OCI-LY7 (cell line): ENCODE measurements at regions not wholly inside any gene's neighbourhood (a gene's known extent, or its start where the extent isn't known, plus 50 kb on each side); places are given as distances from the start of the nearest gene placed in this dataset.

Experiments used
- BruUV-seq: library from RNA; stranded (reverse); fragments of 400-500 nt; replicated peaks from 2 replicates; lab custom pipeline; 2021; lab: Mats Ljungman, UMichigan
- CTCF ChIA-PET: fragments of 300-600 bp; sonication (Branson Sonifier 250); formaldehyde crosslinking; loops from one replicate; lab custom pipeline; 2022; ENCODE audit warnings: antibody characterized with exemption; ENCODE audit not compliant: unreplicated experiment; lab: Charles Lee
- POLR2A ChIA-PET: fragments of 300-600 bp; sonication (Branson Sonifier 250); formaldehyde crosslinking; loops from one replicate; lab custom pipeline; 2022; ENCODE audit warnings: antibody characterized with exemption; lab: Charles Lee
- DNase-seq: peaks from one replicate; pipeline ENCODE4 v3.0.0-alpha.2; 2015; ENCODE audit warnings: low spot score
- H2AFZ ChIP-seq: fragments of 200-600 bp; sonication (generic), shearing (Covaris generic); 2 replicates; pipeline ENCODE4 v1.6.1; 2014; ENCODE audit warnings: mild to moderate bottlenecking, antibody characterized with exemption, low read length, moderate library complexity
- H3K27ac ChIP-seq: fragments of 200-600 bp; sonication (generic); 2 replicates; pipeline ENCODE4 v1.5.1; 2014; ENCODE audit warnings: mixed run types, low read depth, mild to moderate bottlenecking, moderate library complexity, low read length, inconsistent platforms; ENCODE audit not compliant: poor library complexity, severe bottlenecking
- H3K36me3 ChIP-seq: fragments of 200-600 bp; sonication (generic); 2 replicates; pipeline ENCODE4 v1.6.1; 2014; ENCODE audit warnings: mild to moderate bottlenecking, antibody characterized with exemption, low read length, moderate library complexity, mixed read lengths; ENCODE audit not compliant: insufficient read depth
- H3K4me1 ChIP-seq: fragments of 200-600 bp; sonication (generic); 2 replicates; pipeline ENCODE4 v1.5.1; 2014; ENCODE audit warnings: mild to moderate bottlenecking, low read length; ENCODE audit not compliant: insufficient read depth, poor library complexity, severe bottlenecking
- H3K4me2 ChIP-seq: fragments of 200-600 bp; sonication (generic); 2 replicates; pipeline ENCODE4 v1.6.1; 2014; ENCODE audit warnings: mild to moderate bottlenecking, low read length
- H3K4me3 ChIP-seq: fragments of 200-600 bp; sonication (generic); 2 replicates; pipeline ENCODE4 v1.5.1; 2014; ENCODE audit warnings: mild to moderate bottlenecking, low read depth, low read length; ENCODE audit not compliant: poor library complexity, severe bottlenecking
- H3K79me2 ChIP-seq: fragments of 200-600 bp; sonication (generic); 2 replicates; pipeline ENCODE4 v1.6.1; 2016; ENCODE audit warnings: low read depth, mild to moderate bottlenecking, low read length, moderate library complexity, mixed read lengths; ENCODE audit not compliant: insufficient read depth
- H3K9me2 ChIP-seq: fragments of 200-600 bp; sonication (generic); 2 replicates; pipeline ENCODE4 v1.6.1; 2016; ENCODE audit warnings: mild to moderate bottlenecking, low read length, mixed read lengths; ENCODE audit not compliant: insufficient read depth
- H3K9me3 ChIP-seq: fragments of 200-600 bp; sonication (generic); 2 replicates; pipeline ENCODE4 v1.6.1; 2014; ENCODE audit warnings: mild to moderate bottlenecking, mixed run types, low read length, mixed read lengths
- H4K20me1 ChIP-seq: fragments of 200-600 bp; sonication (generic); 2 replicates; pipeline ENCODE4 v1.6.1; 2014; ENCODE audit warnings: mild to moderate bottlenecking, antibody characterized with exemption, low read length, moderate library complexity, mixed read lengths; ENCODE audit not compliant: insufficient read depth
- EZH2phosphoT487 ChIP-seq: fragments of 200-600 bp; sonication (generic); IDR thresholded peaks from 2 replicates; pipeline ENCODE4 v1.6.1; 2018; ENCODE audit warnings: low read depth, borderline replicate concordance, mild to moderate bottlenecking, mixed run types, antibody characterized with exemption, low read length, moderate library complexity, mixed read lengths
- intact Hi-C: fragments of 100-400 bp; cut with micrococcal nuclease; formaldehyde crosslinking; loops from one replicate; pipeline ENCODE4 v1.10.0; 2022; ENCODE audit not compliant: unreplicated experiment
- TF ChIP-seq, protein P1 (sequence below): fragments of 200-600 bp; sonication (generic); conservative IDR thresholded peaks from 2 replicates; pipeline ENCODE4 v1.5.1; 2014; ENCODE audit warnings: mild to moderate bottlenecking, antibody characterized with exemption, low read length, moderate library complexity, mixed read lengths

DNA sequence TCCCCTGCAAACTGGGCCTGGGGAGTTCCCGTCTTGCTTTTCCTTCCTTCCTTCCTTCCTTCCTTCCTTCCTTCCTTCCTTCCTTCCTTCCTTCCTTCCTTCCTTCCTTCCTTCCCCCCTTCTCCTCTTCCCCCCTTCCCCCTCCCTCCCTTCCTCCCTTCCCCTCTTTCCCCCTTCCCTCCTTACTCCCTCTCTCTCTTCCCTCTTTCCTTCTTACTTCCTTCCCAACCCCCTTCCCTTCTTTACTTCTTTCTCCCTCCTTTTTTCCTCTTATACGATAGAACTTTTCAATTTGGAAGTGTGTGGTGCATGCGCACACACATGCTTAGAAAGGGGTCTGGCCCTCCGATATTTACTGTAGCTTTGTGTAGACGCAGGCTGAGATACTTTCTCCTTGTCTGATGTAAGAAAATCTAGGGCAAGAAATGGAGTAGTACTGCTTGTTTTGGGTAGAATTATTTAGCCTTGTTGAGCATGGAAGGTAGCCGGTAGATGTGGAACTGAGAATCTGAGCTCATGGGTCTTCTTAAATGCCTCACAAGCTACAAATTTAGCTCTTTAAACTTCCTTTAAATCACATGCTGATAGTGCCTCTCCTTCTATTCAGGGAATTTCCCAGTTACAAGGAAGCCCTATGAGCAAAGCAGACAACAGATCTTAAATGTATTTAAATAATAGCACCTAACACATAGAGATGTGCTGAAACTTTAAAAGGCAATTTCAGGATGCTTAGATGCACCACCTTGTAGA lies 189.6 kb downstream of the GPAT3 start:
- Histone ChIP-seq H3K9me2 (no peaks in the 10 kb centered on the region), H3K4me2 (no peak overlapping the region), H2AFZ (no peak overlapping the region), H3K9me3 (no peaks in the 10 kb centered on the region), H3K27ac (no peak overlapping the region), H3K79me2 (no peaks in the 10 kb centered on the region), H4K20me1 (no peaks in the 10 kb centered on the region), H3K4me3 (no peak overlapping the region), H3K36me3 (no peaks in the 10 kb centered on the region), H3K4me1 (no peaks in the 10 kb centered on the region)
- CTCF ChIA-PET, result no interaction called here
- DNase-seq, result no peak
- TF ChIP-seq, protein P1, sequence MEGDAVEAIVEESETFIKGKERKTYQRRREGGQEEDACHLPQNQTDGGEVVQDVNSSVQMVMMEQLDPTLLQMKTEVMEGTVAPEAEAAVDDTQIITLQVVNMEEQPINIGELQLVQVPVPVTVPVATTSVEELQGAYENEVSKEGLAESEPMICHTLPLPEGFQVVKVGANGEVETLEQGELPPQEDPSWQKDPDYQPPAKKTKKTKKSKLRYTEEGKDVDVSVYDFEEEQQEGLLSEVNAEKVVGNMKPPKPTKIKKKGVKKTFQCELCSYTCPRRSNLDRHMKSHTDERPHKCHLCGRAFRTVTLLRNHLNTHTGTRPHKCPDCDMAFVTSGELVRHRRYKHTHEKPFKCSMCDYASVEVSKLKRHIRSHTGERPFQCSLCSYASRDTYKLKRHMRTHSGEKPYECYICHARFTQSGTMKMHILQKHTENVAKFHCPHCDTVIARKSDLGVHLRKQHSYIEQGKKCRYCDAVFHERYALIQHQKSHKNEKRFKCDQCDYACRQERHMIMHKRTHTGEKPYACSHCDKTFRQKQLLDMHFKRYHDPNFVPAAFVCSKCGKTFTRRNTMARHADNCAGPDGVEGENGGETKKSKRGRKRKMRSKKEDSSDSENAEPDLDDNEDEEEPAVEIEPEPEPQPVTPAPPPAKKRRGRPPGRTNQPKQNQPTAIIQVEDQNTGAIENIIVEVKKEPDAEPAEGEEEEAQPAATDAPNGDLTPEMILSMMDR, result no peak
- no peak for TF ChIP-seq EZH2phosphoT487
- BruUV-seq, result no TSS peak
- intact Hi-C loops, result no loop called here
- POLR2A ChIA-PET, result interaction anchor here (0.5 kb wide), 1 partner anchor 1218 kb away, joined by 6 read pairs; no protein-coding TSS in a partner anchor

DNA sequence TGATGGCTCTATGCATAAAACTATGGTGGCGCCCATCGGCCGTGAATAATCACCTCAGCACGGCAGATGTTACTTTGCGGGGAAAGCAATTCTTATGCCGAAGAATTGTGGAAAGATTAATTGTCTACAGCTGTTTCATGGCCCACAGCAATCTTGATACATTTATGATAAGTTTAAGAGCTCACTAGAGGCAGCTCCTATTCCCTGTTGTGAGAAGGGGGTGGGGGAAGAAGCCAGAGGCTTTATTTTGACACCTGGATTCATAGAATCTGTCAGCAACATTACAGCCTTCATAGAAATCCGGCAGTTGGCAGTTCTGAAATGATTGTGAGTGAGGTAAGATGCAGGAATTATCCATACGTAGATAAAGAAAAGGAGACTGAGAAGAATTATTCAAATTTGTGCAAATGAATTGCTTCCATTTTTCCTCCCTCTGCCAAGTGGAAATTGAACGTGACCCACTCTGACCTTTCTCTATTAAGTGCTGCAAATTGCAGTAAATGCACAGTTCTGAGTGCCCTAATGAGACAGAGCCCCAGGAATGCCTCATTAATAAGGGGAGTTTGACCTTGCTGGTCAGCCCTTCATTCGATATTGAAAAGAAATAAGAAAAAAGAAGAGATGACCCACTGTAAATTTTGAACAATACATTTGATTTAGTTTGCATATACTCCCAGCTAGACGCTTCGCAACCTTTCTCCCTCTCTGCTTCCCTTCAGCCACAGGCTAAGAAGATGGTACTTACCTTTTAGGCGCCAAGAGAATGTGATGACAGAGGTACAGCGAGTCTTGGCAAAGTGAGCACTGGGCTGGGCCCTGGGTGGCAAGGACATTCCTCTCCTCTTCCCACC lies 188.8 kb downstream of the GPAT3 start:
- no peak overlapping the region for H2AFZ ChIP-seq
- no TSS peak for BruUV-seq
- intact Hi-C loops, result no loop called here
- POLR2A ChIA-PET, result no interaction called here
- no peak overlapping the region for H3K27ac ChIP-seq
- H3K4me2 ChIP-seq, result no peak overlapping the region
- H4K20me1 ChIP-seq, result no peaks in the 10 kb centered on the region
- H3K4me1 ChIP-seq, result no peaks in the 10 kb centered on the region
- CTCF ChIA-PET, result no interaction called here
- no peak overlapping the region for H3K4me3 ChIP-seq
- H3K36me3 ChIP-seq, result no peaks in the 10 kb centered on the region
- TF ChIP-seq EZH2phosphoT487, result no peak
- TF ChIP-seq, protein P1, result no peak
- H3K9me3 ChIP-seq, result no peaks in the 10 kb centered on the region
- H3K9me2 ChIP-seq, result no peaks in the 10 kb centered on the region
- DNase-seq, result no peak
- H3K79me2 ChIP-seq, result no peaks in the 10 kb centered on the region
